Suppressor macrophage (primary cell): ENCODE measurements at regions not wholly inside any gene's neighbourhood (a gene's known extent, or its start where the extent isn't known, plus 50 kb on each side); places are given as distances from the start of the nearest gene placed in this dataset.
"Not testable (repeated sequence)": the region's sequence is repeated elsewhere in the genome, so short reads cannot be mapped to it uniquely, and the experiment has no call there.

Source experiments
- DNase-seq, 4 experiments: peaks; one replicate each; pipeline ENCODE4 v3.0.0-alpha.2; 2020 to 2022

GRCh38 chr11:39668640-39669039 is 1790.8 kb downstream of the LRRC4C start:
- DNase-seq = no peak

- no peak for DNase-seq
Observed at GRCh38 chr11:39664023-39664422, 1795.4 kb downstream of the LRRC4C start.

- no peak for DNase-seq
Observed at GRCh38 chr11:39661890-39662289, 1797.6 kb downstream of the LRRC4C start.

- DNase-seq = no peak
Observed at GRCh38 chr11:39651857-39652461, 1807.5 kb downstream of the LRRC4C start.

GRCh38 chr11:39641751-39642150 is 1817.7 kb downstream of the LRRC4C start:
- DNase-seq = no peak

- no peak for DNase-seq
Observed at GRCh38 chr11:39630365-39630764, 1829.1 kb downstream of the LRRC4C start.

- DNase-seq = no peak
Observed at GRCh38 chr11:39628311-39628710, 1831.1 kb downstream of the LRRC4C start.

- not testable (repeated sequence) for DNase-seq
Observed at GRCh38 chr11:39620309-39620708, 1839.1 kb downstream of the LRRC4C start.

- DNase-seq = no peak
Observed at GRCh38 chr11:39617971-39618370, 1841.5 kb downstream of the LRRC4C start.

- no peak for DNase-seq
Observed at GRCh38 chr11:39589391-39589790, 1870.1 kb downstream of the LRRC4C start.

GRCh38 chr11:39586036-39586435 is 1873.4 kb downstream of the LRRC4C start:
- no peak for DNase-seq

- no peak for DNase-seq
Observed at GRCh38 chr11:39571081-39571480, 1888.4 kb downstream of the LRRC4C start.

- no peak for DNase-seq
Observed at GRCh38 chr11:39570526-39570925, 1888.9 kb downstream of the LRRC4C start.

GRCh38 chr11:39569789-39570188 is 1889.7 kb downstream of the LRRC4C start:
- DNase-seq = no peak

GRCh38 chr11:39542460-39542859 is 1917.0 kb downstream of the LRRC4C start:
- no peak for DNase-seq

- no peak for DNase-seq
Observed at GRCh38 chr11:39541945-39542351, 1917.5 kb downstream of the LRRC4C start.

GRCh38 chr11:39536323-39536722 is 1923.1 kb downstream of the LRRC4C start:
- DNase-seq = not testable (repeated sequence)
